ENCODE measurements at regions not wholly inside any gene's neighbourhood (a gene's known extent, or its start where the extent isn't known, plus 50 kb on each side); places are given as distances from the start of the nearest gene placed in this dataset.

DNA sequence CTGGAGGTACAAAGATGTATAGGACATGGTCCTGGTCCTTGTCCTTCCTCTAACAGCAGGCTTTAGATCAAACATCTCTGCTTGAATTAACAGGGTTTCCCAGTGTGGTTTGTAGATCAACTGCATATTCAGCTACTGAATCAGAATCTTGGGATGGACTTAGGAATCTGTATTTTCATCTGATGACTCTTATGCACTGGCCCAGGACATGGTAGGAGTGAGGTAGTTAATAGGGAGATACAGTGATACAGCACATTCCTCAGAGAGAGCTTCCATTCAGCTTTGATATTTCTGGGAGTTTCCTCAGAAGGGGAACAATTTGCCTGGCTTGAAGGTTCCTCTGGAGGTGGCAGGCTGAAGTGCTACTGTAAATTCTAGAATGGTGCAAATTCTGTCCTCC, 203.1 kb downstream of the LARP7 start:
- Histone ChIP-seq H3K9me3 (no peaks in the 10 kb centered on the region), H3K4me1 (no peaks in the 10 kb centered on the region), H3K27ac (no peak overlapping the region), H3K27me3 (no peaks in the 10 kb centered on the region), H3K36me3 (no peaks in the 10 kb centered on the region), H3K4me3 (no peak overlapping the region)
- TF ChIP-seq, protein P1, sequence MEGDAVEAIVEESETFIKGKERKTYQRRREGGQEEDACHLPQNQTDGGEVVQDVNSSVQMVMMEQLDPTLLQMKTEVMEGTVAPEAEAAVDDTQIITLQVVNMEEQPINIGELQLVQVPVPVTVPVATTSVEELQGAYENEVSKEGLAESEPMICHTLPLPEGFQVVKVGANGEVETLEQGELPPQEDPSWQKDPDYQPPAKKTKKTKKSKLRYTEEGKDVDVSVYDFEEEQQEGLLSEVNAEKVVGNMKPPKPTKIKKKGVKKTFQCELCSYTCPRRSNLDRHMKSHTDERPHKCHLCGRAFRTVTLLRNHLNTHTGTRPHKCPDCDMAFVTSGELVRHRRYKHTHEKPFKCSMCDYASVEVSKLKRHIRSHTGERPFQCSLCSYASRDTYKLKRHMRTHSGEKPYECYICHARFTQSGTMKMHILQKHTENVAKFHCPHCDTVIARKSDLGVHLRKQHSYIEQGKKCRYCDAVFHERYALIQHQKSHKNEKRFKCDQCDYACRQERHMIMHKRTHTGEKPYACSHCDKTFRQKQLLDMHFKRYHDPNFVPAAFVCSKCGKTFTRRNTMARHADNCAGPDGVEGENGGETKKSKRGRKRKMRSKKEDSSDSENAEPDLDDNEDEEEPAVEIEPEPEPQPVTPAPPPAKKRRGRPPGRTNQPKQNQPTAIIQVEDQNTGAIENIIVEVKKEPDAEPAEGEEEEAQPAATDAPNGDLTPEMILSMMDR (IDR thresholded peaks at IDR 0.05) = no peak
- DNase-seq (ENCODE audit: low spot score) = no peak

DNA sequence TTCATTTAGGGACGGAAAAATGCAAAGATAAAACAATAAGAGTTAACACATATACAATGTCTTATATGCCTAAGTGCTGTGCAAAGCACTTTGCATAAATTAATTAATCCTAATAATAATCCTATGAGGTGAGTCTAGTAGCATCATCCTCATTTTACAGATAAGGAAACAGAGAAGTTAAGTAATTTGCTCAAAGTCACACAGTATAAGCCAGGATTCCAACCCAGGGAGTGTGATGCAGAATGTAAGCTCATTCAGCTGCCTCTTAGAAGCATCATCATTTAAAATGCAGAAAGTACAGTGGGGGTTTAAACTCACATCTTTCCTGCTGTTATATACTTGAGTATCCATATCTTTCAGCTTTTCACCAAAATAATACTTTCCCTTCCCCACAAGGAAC, 203.7 kb downstream of the LARP7 start:
- TF ChIP-seq, protein P1 (IDR thresholded peaks at IDR 0.05) = no peak
- no peaks in the 10 kb centered on the region for H3K4me1 ChIP-seq
- no peak for DNase-seq (ENCODE audit: low spot score)
- H3K27me3 ChIP-seq = no peaks in the 10 kb centered on the region
- no peaks in the 10 kb centered on the region for H3K9me3 ChIP-seq
- H3K4me3 ChIP-seq = no peak overlapping the region
- H3K36me3 ChIP-seq = no peaks in the 10 kb centered on the region
- no peak overlapping the region for H3K27ac ChIP-seq

DNA sequence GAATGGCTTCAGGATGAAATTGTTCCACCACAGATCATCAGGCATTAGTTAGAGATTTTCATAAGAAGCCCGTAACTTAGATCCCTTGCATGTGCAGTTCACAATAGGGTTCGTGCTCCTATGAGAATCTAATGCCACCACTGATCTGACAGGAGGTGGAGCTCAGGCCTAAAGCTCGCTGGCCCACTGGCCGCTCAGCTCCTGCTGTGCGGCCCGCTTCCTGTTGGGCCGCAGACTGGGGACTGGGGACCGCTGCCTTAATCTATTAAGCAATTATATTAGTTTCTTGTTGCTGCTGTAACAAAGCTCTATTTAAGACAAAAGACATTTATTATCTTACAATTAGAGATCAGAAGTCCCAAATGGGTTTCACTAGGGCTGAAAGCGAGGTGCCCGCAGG, 205.6 kb downstream of the LARP7 start:
- H3K27ac ChIP-seq = no peak overlapping the region
- H3K4me3 ChIP-seq = no peak overlapping the region
- no peaks in the 10 kb centered on the region for H3K9me3 ChIP-seq
- TF ChIP-seq, protein P1 (IDR thresholded peaks at IDR 0.05) = no peak
- H3K36me3 ChIP-seq = no peaks in the 10 kb centered on the region
- DNase-seq (ENCODE audit: low spot score) = no peak
- H3K4me1 ChIP-seq = no peaks in the 10 kb centered on the region
- H3K27me3 ChIP-seq = no peaks in the 10 kb centered on the region

DNA sequence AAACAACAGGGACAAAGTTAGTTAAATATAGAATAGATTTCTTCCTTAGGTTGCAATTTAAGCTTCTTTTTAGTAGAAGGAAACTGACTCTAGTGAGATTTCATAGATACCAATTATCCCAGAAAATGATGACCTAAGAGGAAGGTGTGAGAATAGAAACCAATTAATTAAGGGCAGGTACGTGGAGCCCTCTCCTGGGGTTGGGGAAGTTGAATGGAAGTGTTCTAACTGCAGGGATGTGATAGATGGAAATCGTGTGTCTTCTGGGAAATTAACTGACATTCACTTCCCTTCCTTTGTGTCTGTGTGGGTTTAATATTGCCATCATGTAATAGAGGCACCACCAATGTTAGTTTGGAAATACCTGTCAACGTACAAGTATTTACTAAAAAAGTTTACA, 204.1 kb upstream of the ANK2 start:
- DNase-seq (ENCODE audit: low spot score) = no peak
- Histone ChIP-seq H3K4me3 (no peak overlapping the region), H3K36me3 (no peaks in the 10 kb centered on the region), H3K9me3 (no peaks in the 10 kb centered on the region), H3K4me1 (peaks cover 0 to 5% of the 10 kb centered on the region in 2 donors), H3K27me3 (no peaks in the 10 kb centered on the region), H3K27ac (no peak overlapping the region)
- TF ChIP-seq, protein P1 (IDR thresholded peaks at IDR 0.05) = no peak

DNA sequence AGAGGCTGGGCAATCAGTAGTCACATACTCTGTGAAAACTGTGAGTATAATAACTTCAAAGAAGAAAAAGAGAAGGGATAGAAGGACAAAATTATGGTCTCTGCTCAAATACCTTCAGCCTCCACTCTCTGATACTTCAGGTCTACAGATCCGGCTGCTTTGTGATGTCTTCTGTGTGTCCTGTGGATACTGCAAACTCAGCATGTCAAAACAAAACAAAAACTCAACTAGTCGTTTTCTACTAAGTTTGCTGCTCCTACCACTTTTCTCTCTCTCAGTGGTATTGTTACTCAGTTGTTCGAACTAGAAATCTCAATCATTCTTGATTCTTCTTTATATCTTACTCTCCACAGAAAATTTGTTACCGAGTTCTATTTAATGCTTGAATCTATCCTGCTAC, 202.4 kb upstream of the ANK2 start:
- TF ChIP-seq, protein P1 (IDR thresholded peaks at IDR 0.05) = no peak

DNA sequence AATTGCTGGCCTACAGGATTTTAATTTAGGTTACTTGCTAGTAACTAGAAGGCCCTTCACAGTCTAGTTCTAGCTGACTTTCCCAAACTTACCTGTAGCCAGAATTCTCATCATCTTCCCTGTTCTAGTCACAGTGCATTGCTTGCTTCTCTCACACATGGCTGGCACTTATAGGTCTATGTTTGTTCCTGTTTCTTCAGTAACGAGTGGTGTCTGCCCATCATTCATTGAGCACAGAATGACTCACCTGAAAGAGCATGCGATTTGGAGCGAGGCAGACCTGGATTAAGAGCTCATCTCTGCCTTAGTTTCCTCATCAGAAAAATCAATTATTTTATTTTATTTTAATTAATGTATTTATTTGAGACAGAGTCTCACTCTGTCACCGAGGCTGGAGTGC, 201.7 kb upstream of the ANK2 start:
- no peak for DNase-seq (ENCODE audit: low spot score)
- no peak overlapping the region for H3K27ac ChIP-seq
- peaks cover 0 to 5% of the 10 kb centered on the region in 2 donors for H3K4me1 ChIP-seq
- H3K9me3 ChIP-seq = no peaks in the 10 kb centered on the region
- TF ChIP-seq, protein P1 (IDR thresholded peaks at IDR 0.05) = no peak
- H3K36me3 ChIP-seq = no peaks in the 10 kb centered on the region
- H3K4me3 ChIP-seq = no peak overlapping the region
- no peaks in the 10 kb centered on the region for H3K27me3 ChIP-seq

More for the DNA sequence above, 202.4 kb upstream of the ANK2 start:
- Histone ChIP-seq H3K9me3 (no peaks in the 10 kb centered on the region), H3K27ac (no peak overlapping the region), H3K36me3 (no peaks in the 10 kb centered on the region), H3K4me3 (no peak overlapping the region), H3K27me3 (no peaks in the 10 kb centered on the region), H3K4me1 (peaks cover 0 to 5% of the 10 kb centered on the region in 2 donors)
- DNase-seq (ENCODE audit: low spot score) = no peak
